ENCODE measurements at regions not wholly inside any gene's neighbourhood (a gene's known extent, or its start where the extent isn't known, plus 50 kb on each side); places are given as distances from the start of the nearest gene placed in this dataset.

GRCh38 chr1:55641947-55642346, 426.8 kb upstream of the USP24 start:
- no peak for TF ChIP-seq EZH2phosphoT487 (IDR thresholded peaks at IDR 0.05; ENCODE audit: insufficient read depth, low read depth)
- TF ChIP-seq EZH2 (IDR thresholded peaks at IDR 0.05; ENCODE audit: insufficient read depth, poor library complexity, severe bottlenecking), result no peak
